Heart left ventricle (tissue), 16 donors: ENCODE measurements at regions not wholly inside any gene's neighbourhood (a gene's known extent, or its start where the extent isn't known, plus 50 kb on each side); places are given as distances from the start of the nearest gene placed in this dataset.
A peak's percentile ranks its signal among the peaks of the same experiment; 100 is the strongest.

Source experiments
- ATAC-seq, 4 donors: fragments of 200-7000 bp; cut with Tn5 transposase; one replicate each; pipeline ENCODE4 v1.9.1; 2020 to 2022; ENCODE audit warnings: moderate library complexity in 4 of 4, mild to moderate bottlenecking in 3 of 4, moderate number of reproducible peaks in 1 of 4
- DNase-seq, 5 donors: peaks; one replicate each; pipeline ENCODE4 v3.0.0-alpha.2; 2020
- H3K27ac ChIP-seq, 12 donors: fragments of 200-600 bp; sonication (generic) in 4 of 12; one replicate each; pipeline versions ENCODE4 v1.5.0 to v1.8.0; 2016 to 2022; ENCODE audit warnings: mild to moderate bottlenecking in 2 of 12
- H3K27me3 ChIP-seq, 9 donors: fragments of 200-600 bp; sonication (generic) in 2 of 9; one replicate each; pipeline versions ENCODE4 v1.5.1 to v1.8.0; 2016 to 2022; ENCODE audit warnings: mild to moderate bottlenecking in 3 of 9
- H3K36me3 ChIP-seq, 9 donors: fragments of 200-600 bp; sonication (generic) in 2 of 9; one replicate each; pipeline versions ENCODE4 v1.5.0 to v1.8.0; 2018 to 2022; ENCODE audit warnings: mild to moderate bottlenecking in 2 of 9
- H3K4me1 ChIP-seq, 12 donors: fragments of 200-600 bp; sonication (generic) in 4 of 12; one replicate each; pipeline versions ENCODE4 v1.5.0 to v1.8.0; 2016 to 2022; ENCODE audit warnings: mild to moderate bottlenecking in 3 of 12
- H3K4me3 ChIP-seq, 12 donors: fragments of 200-600 bp; sonication (generic) in 4 of 12; one replicate each; pipeline versions ENCODE4 v1.5.0 to v1.8.0; 2017 to 2022; ENCODE audit warnings: mild to moderate bottlenecking in 9 of 12, moderate library complexity in 4 of 12
- H3K9me3 ChIP-seq, 12 donors: fragments of 200-600 bp; sonication (generic) in 4 of 12; one replicate each; pipeline versions ENCODE4 v1.5.0 to v1.8.0; 2016 to 2022; ENCODE audit warnings: mild to moderate bottlenecking in 1 of 12
- CTCF ChIP-seq, 12 donors: fragments of 200-600 bp; sonication (generic) in 4 of 12; IDR thresholded peaks; one replicate each; pipeline versions ENCODE4 v1.5.0 to v1.8.0; 2018 to 2022; ENCODE audit warnings: antibody characterized with exemption in 12 of 12, mild to moderate bottlenecking in 5 of 12
- POLR2A ChIP-seq, 2 donors: fragments of 450-650 bp; IDR thresholded peaks; one replicate each; pipeline ENCODE4 v1.6.1; 2017; ENCODE audit warnings: antibody characterized with exemption in 2 of 2, mild to moderate bottlenecking in 2 of 2, moderate library complexity in 2 of 2
- WGBS, 4 donors: extraction: QIAGEN DNeasy Blood & Tissue Kit in 2 of 4; methylation state at CpG; one replicate each; pipeline versions ENCODE4 v1.1.5 to v1.1.7; 2013 to 2018; 5-methylcytosine and 5-hydroxymethylcytosine counted together
- intact Hi-C, 10 donors: fragments of 100-400 bp; cut with DNase I; formaldehyde crosslinking; loops; one replicate each; pipeline versions ENCODE4 v1.11.1 to v1.14.2; 2022
- donor health status: ischemic (EF 13 %, LVEDD 7.1; RV severe dilation, severe dysfunction).
- donor health status: healthy with polysubstance abuse.
- donor health status: DM: no; HTN: yes; CAD: no.
- donor health status: DM: no; HTN: no; CAD: no.
- donor health status: ischemic (EF 25% LVEDD 6.9; RV normal size, moderate dysfunction).
- donor health status: ischemic (EF 25% LVEDD 5.7; RV mildly dilated, moderate dysfunction).
- donor health status: healthy.
- donor health status: DM: yes; HTN: yes; CAD: no.
- donor health status: ischemic (EF 35%, LVEDD 5.7; RV mildly dilated, moderate dysfunction).
- donor health status: nonischemic (EF 11% LVEDD 7.7; RV severe dilation, severe dysfunction).
- donor health status: DM: yes; HTN: yes; CAD: no.
- donor health status: PGD.
- donor health status: ischemic (EF 29% LVEDD 5.4; RV normal size, mild dysfunction).
- donor health status: nonischemic (EF 23%, LVEDD 6.1; RV moderate dilation, normal function).

GRCh38 chr4:38330321-38330720 lies 333.7 kb upstream of the KLF3 start:
- WGBS, 4 donors: 45 to 70% (median 52%) methylated on average over 1 of the region's 1 CpG
- ATAC-seq: no peak
- DNase-seq: no peak
- Histone ChIP-seq H3K27me3 (no peaks in the 10 kb centered on the region), H3K27ac (no peak overlapping the region), H3K9me3 (peaks cover 0 to 5% (median 0%) of the 10 kb centered on the region in 12 donors), H3K4me1 (peaks cover 0 to 57% (median 9%) of the 10 kb centered on the region in 12 donors), H3K4me3 (no peak overlapping the region), H3K36me3 (no peaks in the 10 kb centered on the region)
- intact Hi-C loops: loop anchor here in 1 of 10 donors (5.0 kb wide), 1 partner anchor 87 kb away; no protein-coding TSS in a partner anchor
- no peak for TF ChIP-seq CTCF (IDR thresholded peaks at IDR 0.05)
- TF ChIP-seq POLR2A (IDR thresholded peaks at IDR 0.05): no peak

GRCh38 chr4:38330936-38331335 lies 333.1 kb upstream of the KLF3 start:
- peaks cover 0 to 62% (median 9%) of the 10 kb centered on the region in 12 donors for H3K4me1 ChIP-seq
- intact Hi-C loops: loop anchor here in 1 of 10 donors (5.0 kb wide), 1 partner anchor 86 kb away; no protein-coding TSS in a partner anchor
- no peak overlapping the region for H3K27ac ChIP-seq
- ATAC-seq (no peak), DNase-seq (no peak)
- TF ChIP-seq CTCF (IDR thresholded peaks at IDR 0.05): no peak
- TF ChIP-seq POLR2A (IDR thresholded peaks at IDR 0.05): no peak
- WGBS, 4 donors: 81 to 95% (median 92%) methylated on average over 7 of the region's 7 CpGs
- no peaks in the 10 kb centered on the region for H3K27me3 ChIP-seq
- peaks cover 0 to 5% (median 0%) of the 10 kb centered on the region in 12 donors for H3K9me3 ChIP-seq
- no peaks in the 10 kb centered on the region for H3K36me3 ChIP-seq
- H3K4me3 ChIP-seq: no peak overlapping the region

- Histone ChIP-seq H3K9me3 (peaks cover 0 to 5% (median 0%) of the 10 kb centered on the region in 12 donors), H3K36me3 (no peaks in the 10 kb centered on the region), H3K27ac (peak overlapping the region in 1 of 12 donors; percentile 25), H3K27me3 (no peaks in the 10 kb centered on the region), H3K4me3 (no peak overlapping the region), H3K4me1 (peaks cover 0 to 62% (median 9%) of the 10 kb centered on the region in 12 donors)
- peak in 1 of 4 donors; percentile 24 for ATAC-seq
- TF ChIP-seq POLR2A (IDR thresholded peaks at IDR 0.05): no peak
- 74 to 88% (median 76%) methylated on average over 4 of the region's 4 CpGs for WGBS, 4 donors
- intact Hi-C loops: loop anchor here in 1 of 10 donors (5.0 kb wide), 1 partner anchor 85 kb away; no protein-coding TSS in a partner anchor
- no peak for DNase-seq
Observed at GRCh38 chr4:38332699-38333098, 331.3 kb upstream of the KLF3 start.

GRCh38 chr4:38333219-38333618 lies 330.8 kb upstream of the KLF3 start:
- H3K4me1 ChIP-seq: peaks cover 0 to 57% (median 6%) of the 10 kb centered on the region in 12 donors

More at GRCh38 chr4:38333219-38333618, 330.8 kb upstream of the KLF3 start:
- TF ChIP-seq CTCF (IDR thresholded peaks at IDR 0.05) (no peak), POLR2A (IDR thresholded peaks at IDR 0.05) (no peak)
- ATAC-seq (no peak), DNase-seq (no peak)
- 71 to 85% (median 83%) methylated on average over 2 of the region's 2 CpGs for whole genome bisulfite sequencing, 4 donors
- intact Hi-C loops: loop anchor here in 1 of 10 donors (5.0 kb wide), 1 partner anchor 84 kb away; no protein-coding TSS in a partner anchor
- Histone ChIP-seq H3K4me3 (no peak overlapping the region), H3K9me3 (peaks cover 0 to 10% (median 4%) of the 10 kb centered on the region in 12 donors), H3K27ac (peak overlapping the region in 1 of 12 donors; percentile 25), H3K36me3 (no peaks in the 10 kb centered on the region), H3K27me3 (no peaks in the 10 kb centered on the region)
